Stimulated activated CD4-positive, alpha-beta T cell treated with anti-CD3 and anti-CD28 coated beads, Interleukin-15, amount 100 ng/mL, for 48 hours (primary cell): ENCODE measurements at regions not wholly inside any gene's neighbourhood (a gene's known extent, or its start where the extent isn't known, plus 50 kb on each side); places are given as distances from the start of the nearest gene placed in this dataset.

ENCODE experiments used
- DNase-seq, 2 donors: peaks; one replicate each; pipeline ENCODE4 v3.0.0-alpha.2; 2020; ENCODE audit warnings: low read depth in 2 of 2

DNA sequence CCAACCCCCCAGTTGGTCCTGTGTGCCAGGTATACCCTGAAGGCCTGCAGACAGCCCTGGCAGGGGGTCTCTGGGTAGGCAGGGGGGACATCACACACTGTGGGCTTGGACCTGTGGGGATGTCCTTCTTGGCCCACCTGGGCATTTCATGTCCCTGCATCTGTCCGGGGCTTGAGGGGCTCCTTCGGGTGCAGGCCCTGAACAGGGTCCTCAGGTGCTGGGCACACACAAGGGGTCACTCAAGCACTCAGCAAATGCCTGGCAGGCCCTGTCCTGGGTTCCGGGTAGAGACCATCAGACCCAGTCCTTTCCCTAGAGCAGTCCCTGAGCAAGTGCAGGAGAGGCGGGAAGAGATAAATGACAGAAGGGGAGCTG lies 70.5 kb upstream of the WNT11 start:
- DNase-seq: no peak

DNA sequence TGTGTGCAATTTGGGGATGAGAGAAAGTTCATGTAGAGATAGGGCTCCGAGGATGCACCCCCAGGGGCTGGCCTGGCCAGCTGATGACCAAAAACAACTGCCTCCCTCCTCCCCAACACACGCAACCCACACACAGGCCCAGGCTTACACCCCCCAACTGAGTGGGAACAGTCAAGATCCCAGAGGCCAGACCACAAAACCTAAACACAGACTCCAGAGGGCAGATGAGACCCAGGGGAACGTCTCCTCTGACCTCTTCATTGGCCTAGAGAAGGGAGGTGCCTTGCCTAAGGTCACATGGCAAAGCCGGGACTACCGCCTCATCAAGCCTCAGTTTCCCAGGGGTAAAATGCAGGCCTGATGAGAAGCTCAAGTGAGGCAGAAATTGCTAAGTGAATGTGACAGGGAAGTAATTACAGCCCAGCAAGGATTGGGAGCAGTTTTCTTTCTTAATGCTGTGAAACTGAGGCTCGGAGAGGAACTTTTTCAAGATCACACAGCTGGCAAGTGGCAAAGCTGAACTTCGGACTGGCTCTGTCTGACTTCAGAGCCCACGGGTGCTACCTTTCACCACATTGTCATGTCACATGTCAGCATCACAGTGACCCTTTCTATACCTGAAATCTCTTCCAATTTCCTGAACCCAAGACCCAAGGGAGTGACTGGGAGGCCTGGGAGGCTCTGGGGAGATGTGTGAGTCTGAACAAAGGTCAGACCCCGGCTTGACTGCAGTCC lies 69.9 kb upstream of the WNT11 start:
- no peak for DNase-seq

- no peak for DNase-seq
These were observed 69.1 kb upstream of the WNT11 start for GRCh38 chr11:76275446-76275845.

DNA sequence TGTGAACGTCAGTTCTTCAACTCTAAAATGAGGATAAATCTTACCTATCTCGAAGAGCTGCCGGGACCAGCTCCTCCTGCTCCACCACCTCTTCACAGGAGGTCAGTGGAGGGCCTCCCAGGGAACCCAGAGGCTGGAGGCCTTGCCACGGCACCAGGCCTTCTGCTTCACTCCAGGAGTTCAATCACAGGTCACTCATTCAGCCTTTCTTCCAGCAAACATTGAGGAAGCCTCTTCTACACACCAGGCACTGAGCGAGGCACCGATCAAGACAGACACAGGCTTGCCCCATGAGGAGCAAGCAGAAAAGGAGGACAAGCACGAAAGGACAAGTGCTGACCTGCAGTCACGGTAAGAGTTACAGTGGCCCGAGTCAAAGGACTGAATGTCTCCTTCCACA lies 64.8 kb upstream of the WNT11 start:
- DNase-seq: no peak

GRCh38 chr11:76270389-76270788 lies 64.1 kb upstream of the WNT11 start:
- no peak for DNase-seq

GRCh38 chr11:76269661-76270261 lies 63.5 kb upstream of the WNT11 start:
- DNase-seq: no peak

- DNase-seq: no peak
These were observed 62.9 kb upstream of the WNT11 start for GRCh38 chr11:76269247-76269646.

- no peak for DNase-seq
These were observed 62.2 kb upstream of the WNT11 start for GRCh38 chr11:76268498-76268897.

- no peak for DNase-seq
These were observed 61.3 kb upstream of the WNT11 start for GRCh38 chr11:76267556-76267955.

GRCh38 chr11:76266286-76267100 lies 60.2 kb upstream of the WNT11 start:
- DNase-seq: no peak

DNA sequence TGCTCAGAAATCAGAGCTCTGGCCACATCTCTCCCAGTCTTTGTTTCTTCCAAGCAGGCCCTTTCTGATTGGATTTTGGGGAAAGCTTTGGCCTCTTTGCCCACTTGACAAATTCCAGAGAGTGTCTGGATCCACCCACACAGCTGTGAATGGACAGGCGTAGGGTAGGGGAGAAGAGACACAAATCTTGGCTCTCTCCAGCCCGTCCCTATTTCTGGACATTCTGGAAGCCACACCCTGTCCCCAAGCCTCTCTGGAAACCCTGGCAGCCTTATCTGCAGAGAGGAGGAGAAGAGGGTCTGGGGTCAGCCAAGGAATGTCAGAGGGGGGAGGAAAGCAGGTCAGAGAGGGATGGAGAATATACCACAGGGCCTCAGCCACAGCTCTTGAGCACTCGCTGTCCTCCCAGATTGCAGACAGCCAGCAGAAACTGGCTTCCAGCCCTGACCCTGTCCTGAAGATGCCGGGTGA lies 59.5 kb upstream of the WNT11 start:
- no peak for DNase-seq

DNA sequence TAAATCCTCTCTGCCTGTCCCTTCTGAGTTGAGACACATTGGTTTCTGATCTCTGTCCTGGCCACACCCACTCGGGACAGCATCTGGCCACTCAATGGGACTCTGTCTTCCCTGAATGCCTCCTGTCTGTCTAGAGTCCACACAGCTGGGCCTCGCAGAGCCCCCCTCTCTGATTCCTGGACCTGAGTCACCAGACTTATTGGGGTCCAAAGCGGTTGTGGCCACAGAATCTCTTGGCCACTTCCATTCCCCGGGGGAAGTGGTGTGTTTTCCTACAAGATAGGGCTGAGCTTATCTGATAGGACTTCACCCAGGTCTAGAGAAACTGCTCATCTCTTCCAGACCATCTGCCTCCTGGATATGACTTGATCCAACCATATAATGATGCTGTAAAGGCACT lies 57.4 kb upstream of the WNT11 start:
- DNase-seq: no peak

- DNase-seq: no peak
These were observed 56.9 kb upstream of the WNT11 start for GRCh38 chr11:76263166-76263565.

- DNase-seq: no peak
These were observed 54.1 kb upstream of the WNT11 start for GRCh38 chr11:76260296-76260925.

DNA sequence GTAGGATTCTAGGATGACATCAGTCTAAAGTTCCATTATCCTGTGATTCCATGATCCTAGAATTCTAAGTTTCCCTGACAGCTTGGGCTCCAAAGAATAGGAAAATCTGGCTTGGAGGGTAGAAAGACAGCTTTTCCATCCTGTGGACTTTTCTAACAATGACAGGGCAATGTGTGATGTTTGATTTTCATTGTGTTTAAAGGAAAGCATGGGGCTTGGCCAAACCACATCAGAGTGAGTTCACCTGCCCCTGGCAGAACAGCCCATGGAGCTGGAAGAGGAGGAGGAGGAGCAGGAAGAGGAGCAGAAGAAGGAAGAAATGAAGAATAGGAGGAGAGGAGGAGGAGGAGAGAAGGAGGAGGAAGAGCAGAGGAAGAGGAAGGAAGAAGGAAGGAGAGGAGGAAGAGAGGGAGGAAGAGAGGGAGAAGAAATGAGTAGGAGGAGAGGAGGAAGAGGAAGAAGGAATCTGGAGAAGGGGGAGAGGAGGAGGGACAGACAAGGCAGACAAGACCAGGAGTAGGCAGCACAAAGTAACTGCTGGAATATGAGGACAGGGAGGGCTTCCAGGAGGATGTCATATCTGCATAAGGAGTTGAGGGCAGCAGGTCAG lies 53.1 kb upstream of the WNT11 start:
- no peak for DNase-seq

- DNase-seq: no peak
These were observed 50.9 kb upstream of the WNT11 start for GRCh38 chr11:76257074-76257719.

DNA sequence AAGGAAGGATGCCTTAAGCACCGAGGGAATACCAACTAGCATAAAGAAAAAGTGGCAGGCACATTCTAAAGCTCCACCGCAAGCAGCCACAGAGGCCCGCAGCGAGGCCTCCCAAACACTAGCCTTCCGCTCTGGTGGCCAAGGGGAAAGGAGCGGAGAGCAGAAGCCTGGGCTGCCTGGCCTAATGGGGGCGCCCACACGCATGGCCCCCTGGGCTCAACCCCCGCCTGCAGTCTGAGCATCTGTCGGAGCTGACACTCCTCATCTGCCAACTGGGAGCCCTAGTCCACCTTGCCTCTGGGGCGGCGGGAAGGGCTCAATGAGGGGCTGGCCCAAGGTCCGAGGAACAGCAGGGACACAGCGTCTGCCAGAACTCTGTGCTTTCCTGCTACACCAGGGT lies 50.1 kb upstream of the WNT11 start:
- no peak for DNase-seq
